Sciatic nerve (tissue), 2 donors: ENCODE measurements at regions not wholly inside any gene's neighbourhood (a gene's known extent, or its start where the extent isn't known, plus 50 kb on each side); places are given as distances from the start of the nearest gene placed in this dataset.
"Not testable (repeated sequence)": the region's sequence is repeated elsewhere in the genome, so short reads cannot be mapped to it uniquely, and the experiment has no call there.

Experiments used
- ATAC-seq: fragments of 200-7000 bp; cut with Tn5 transposase; one replicate; pipeline ENCODE4 v1.9.1; 2020; ENCODE audit warnings: mild to moderate bottlenecking, moderate library complexity
- DNase-seq: peaks from one replicate; pipeline ENCODE4 v3.0.0-alpha.2; 2020; ENCODE audit warnings: low spot score
- intact Hi-C: fragments of 100-400 bp; cut with DNase I; formaldehyde crosslinking; loops from one replicate; pipeline ENCODE4 v1.14.2; 2022
- donor health status: DM: no; HTN: no; CAD: no.
- donor health status: DM: no; HTN: no; CAD: no.

DNA sequence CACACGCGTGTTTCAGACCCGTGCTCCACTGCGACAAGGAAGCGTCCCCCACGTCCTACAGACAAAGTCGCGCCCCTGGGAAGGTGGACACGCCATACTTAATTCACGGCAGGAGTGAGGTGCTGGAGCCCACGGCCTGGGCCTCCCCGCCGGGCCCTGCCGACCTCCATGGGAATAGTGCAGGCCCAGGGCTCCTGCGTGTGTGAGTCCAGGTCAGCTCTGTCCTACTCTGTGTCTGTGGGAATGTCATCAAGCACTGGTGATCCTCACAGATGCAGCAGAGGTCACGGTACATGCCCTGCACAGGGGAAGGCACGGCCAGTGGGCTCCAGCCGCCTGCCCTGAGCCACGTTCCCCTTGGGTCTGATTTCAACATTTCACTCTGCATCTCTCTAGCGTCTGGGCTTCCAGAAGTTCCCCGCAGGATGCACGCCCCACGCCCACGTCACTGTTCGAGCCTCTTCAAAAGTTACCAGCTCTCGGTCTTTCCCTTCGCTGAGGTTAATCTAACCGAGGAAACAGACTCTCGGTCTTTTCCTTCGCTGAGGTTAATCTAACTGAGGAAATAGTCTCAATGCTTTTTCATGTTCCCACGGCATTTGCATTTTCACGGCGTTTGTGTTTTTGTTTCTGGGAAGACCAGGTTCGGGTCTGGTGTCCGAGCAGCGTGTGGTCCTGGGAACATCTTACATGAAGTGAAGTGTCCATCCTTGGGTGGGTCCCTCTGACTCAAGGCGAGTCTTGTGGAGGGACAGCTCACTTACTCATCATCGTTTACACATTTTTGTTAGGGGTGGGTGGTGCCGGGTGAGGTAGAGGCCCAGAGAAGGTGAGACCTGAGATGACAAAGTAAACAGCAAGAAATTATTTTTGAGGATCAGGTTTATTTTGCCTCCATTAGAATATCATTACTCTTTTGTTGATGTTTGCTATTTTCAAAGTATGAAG lies 157.3 kb upstream of the ALKAL2 start:
- DNase-seq: no peak
- intact Hi-C loops: no loop called here
- no peak for ATAC-seq

DNA sequence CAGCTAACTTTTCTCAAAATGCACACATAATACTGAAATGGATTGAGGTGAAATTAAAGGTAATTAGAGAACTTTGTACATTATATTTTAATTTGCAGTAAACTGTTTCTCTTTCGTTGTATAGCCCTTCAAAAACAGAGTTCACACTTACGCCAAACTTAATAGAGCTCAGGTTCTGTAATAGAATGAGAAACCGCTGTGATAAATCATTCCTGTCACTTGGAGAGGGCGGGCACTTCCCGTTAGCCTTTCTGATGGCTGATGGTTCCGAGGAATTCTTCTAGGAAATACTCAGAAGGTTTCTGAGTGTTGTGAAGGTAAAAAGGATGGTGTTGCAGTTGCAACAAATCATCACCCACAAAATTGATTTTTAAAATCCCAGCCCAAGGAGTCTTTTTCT lies 155.8 kb upstream of the ALKAL2 start:
- DNase-seq (no peak), ATAC-seq (no peak)
- intact Hi-C loops: no loop called here

DNA sequence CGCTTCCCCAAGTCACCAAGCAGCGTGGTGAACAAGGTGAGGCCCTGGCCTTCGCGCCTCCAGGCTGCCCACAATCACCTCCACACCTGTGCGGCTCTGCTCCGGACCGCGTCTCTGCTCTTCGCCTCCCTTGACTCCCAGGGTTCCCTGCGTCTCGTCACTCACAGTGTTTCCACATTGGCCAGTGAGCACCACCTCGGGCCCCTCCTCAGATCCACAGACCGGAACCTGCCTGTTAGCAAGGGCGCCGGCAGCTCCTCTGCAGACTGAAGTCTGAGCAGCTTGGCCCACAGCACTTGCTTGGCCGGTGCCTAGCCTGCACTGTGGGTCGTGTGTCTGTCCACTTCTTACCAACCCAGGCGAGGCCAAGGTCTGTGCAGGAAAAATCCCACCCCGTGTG lies 155.3 kb upstream of the ALKAL2 start:
- ATAC-seq: no peak
- intact Hi-C loops: no loop called here
- no peak for DNase-seq

DNA sequence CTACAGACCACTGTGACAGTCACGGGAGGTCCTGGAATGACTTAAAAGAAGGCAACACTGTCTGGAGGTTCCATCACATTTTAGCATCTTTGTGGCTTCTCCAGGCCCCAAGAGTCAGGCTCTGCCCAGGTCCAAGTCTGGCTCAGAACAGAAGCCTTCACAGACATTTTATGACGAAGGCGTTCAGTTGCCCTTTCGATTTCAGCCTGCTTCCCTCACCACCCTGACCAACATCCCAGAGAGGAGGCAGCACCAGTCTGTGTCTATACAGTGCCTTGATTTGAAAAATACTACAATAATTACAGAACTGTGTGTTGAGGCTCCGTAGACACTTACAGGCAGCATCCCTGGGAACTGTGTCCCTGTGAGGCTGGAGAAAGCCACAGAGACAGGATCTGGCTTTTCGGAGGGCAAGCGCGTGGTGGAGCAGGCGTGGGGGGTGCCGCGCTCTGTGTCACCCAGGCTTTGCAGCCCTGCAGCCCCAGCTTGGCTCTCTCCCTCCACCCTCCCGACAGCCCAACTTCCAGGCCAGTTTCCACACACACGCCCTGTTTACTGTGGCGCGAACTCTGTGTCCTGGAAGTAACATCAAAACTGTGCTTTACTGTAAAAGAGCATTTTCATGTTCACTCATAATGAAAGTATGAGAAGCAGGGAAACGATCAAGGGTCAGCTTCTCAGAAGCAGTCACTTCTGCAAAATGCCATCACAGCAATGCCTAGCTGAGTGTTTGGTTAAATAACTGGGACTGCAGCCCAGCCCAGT lies 153.5 kb upstream of the ALKAL2 start:
- no peak for DNase-seq
- intact Hi-C loops: no loop called here
- peak; percentile 65 for ATAC-seq

DNA sequence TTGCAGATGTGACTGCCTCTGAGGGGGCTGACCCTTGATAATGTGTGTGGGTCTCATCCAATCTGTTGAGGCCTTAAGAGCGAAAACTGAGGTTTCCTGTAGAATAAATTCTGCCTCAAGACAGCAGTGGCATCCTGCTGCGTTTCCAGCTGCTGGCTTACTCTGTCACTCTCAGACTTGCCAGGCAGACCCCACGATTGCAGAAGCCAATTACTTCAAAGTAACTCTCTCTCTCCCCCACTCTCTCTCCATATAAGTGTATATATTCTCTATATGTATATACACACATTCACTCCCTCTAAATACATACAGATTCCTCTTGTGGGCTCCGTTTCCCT lies 152.5 kb upstream of the ALKAL2 start:
- ATAC-seq (no peak), DNase-seq (no peak)
- intact Hi-C loops: no loop called here

DNA sequence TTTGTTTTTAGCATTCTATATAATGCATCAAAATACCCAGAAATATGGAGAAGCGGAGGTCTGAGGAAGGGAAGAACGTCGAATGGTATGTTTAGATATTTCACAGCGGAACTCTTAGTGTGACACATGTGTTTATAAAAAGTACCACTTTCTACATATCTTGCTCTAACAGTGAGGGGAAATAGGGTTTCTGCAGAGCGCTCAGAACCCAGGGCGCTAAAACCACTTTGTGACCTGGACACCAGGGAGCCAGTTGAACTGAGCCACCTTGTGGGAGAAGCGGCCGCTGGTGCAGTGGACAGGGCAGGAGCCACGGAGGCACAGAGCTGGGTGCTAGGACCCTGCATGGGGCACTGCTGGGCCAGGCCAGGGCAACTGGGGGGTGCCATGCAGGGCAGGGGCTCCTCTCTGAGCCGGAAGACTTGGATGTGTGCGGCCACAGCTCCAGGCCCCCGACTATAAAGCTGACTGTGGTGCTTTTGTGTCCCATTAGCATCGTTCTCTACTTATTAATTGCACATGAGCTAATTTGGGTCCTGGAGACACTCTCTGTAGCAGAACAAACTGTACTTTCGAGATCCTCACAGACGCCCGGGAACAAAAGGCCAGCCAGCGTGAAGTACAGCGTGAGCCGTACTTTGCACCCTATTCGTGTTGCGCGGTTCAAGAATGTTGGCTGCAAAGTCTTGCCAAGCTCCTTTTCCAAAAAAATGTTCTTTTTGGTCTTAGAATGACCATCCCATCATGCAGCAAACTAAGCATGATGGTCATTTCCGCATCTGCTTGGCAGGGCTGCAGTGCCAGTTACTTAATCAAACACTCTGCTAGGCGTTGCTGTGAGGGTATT lies 151.9 kb upstream of the ALKAL2 start:
- DNase-seq: no peak
- peak; percentile 90 for ATAC-seq
- intact Hi-C loops: no loop called here

DNA sequence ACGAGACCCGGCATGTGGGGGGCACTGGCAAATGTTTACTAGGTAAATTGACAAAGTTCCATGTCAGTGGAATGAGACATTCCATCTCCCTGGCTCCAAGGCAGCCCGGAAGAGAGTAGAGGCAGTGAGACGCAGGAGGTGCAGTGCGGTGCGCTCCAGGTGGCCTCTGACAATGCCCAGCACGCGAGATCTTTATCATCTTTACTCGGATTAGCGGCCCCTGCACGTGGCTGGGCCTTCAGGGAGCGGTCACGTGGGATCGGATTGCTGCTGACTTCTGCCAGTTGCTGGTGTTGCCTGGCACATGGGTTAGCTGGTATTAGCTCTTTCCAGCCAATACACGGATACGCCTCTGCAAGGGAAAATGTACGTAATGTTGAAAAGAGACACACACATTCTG lies 151.2 kb upstream of the ALKAL2 start:
- ATAC-seq (no peak), DNase-seq (no peak)
- intact Hi-C loops: no loop called here

DNA sequence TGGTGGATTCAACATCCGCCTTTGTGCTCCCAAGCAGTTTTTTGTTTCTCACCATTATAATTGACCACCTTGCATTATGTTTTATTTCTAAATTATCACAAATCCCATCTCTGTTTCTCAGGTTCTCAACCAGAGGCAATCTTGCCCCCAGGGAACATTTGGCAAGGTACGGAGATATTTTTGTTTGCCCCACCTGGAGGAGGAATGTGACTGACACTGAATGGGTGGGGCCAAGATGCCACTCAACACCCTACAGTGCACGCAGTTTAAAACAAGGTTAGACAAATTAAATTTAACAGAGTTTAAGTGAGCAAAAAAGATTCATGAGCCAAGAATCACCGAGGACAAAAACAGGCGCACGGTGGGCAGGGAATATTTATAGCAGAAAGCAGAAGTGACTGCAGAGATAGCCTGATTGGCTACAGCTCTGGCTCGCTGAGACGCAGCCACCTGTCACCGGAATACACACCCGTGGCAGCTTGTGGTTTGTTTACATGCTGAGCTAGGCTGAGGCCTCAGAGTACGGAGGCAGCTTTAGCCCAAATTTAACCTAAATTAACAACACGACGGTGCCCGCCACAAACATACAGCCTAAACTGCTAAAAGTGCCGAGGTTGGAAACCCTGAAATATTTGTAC lies 150.0 kb upstream of the ALKAL2 start:
- ATAC-seq (no peak), DNase-seq (no peak)
- intact Hi-C loops: no loop called here

DNA sequence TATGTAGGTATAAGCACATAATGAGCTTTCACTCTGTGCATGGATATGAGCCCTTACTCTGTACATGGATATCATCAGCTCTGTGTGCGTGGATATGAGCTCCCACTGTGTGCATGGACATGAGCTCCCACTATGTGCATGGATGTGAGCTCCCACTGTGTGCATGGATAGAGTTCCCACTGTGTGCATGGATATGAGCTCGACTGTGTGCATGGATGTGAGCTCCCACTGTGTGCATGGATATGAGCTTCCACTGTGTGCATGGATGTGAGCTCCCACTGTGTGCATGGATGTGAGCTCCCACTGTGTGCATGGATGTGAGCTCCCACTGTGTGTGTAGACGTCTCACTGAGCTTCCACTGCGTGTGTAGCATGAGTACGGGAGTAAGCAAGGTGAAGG lies 149.3 kb upstream of the ALKAL2 start:
- ATAC-seq: no peak
- intact Hi-C loops: no loop called here
- no peak for DNase-seq

DNA sequence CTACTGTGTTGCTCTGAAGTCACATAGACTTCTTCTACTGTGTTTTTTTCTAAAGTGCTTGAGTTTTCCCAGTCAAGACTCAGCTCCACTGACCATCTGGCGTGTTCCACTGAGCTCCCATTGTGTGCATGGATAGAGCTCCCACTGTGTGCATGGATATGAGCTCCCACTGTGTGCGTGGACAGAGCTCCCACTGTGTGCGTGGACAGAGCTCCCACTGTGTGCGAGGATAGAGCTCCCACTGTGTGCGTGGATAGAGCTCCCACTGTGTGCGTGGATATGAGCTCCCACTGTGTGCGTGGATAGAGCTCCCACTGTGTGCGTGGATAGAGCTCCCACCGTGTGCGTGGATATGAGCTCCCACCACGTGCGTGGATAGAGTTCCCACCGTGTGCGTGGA lies 148.3 kb upstream of the ALKAL2 start:
- intact Hi-C loops: no loop called here
- ATAC-seq (no peak), DNase-seq (no peak)

DNA sequence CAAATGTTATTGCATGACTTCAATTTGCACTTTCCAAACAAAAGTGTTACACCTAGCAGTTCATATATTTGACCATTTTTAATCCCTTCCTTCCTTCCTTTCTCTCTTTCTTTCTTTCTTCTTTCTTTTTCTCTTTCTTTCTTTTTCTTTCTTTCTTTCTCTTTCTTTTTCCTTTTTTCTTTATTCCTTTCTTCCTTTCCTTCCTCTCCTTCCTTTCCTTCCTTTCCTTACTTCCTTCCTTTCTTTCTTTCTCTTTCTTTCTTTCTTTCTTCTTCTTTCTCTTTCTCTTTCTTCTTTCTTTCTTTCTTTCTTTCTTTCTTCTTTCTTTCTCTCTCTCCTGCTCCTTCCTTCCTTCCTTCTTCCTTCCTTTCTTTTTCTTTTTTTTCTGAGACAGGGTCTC lies 146.7 kb upstream of the ALKAL2 start:
- intact Hi-C loops: no loop called here
- DNase-seq (no peak), ATAC-seq (no peak)

DNA sequence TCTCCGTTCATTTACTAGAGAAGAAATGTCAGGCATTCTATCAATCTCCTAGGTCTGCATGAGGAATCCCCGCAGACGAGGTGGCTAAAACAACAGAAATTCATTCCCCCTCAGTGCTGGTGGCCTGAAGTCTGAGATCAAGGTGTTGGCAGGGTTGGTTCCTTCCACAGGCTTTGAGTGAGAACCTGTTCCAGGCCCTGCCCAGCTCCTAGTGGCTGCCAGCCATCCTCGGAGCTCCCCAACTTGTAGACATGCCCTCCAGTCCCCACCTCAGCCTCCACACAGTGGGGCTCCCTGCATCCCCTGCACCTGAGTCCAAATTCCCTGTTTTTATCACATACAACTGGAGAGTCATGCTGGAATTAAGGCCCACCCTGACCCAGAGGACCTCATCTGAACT lies 145.3 kb upstream of the ALKAL2 start:
- intact Hi-C loops: no loop called here
- DNase-seq: no peak
- no peak for ATAC-seq

DNA sequence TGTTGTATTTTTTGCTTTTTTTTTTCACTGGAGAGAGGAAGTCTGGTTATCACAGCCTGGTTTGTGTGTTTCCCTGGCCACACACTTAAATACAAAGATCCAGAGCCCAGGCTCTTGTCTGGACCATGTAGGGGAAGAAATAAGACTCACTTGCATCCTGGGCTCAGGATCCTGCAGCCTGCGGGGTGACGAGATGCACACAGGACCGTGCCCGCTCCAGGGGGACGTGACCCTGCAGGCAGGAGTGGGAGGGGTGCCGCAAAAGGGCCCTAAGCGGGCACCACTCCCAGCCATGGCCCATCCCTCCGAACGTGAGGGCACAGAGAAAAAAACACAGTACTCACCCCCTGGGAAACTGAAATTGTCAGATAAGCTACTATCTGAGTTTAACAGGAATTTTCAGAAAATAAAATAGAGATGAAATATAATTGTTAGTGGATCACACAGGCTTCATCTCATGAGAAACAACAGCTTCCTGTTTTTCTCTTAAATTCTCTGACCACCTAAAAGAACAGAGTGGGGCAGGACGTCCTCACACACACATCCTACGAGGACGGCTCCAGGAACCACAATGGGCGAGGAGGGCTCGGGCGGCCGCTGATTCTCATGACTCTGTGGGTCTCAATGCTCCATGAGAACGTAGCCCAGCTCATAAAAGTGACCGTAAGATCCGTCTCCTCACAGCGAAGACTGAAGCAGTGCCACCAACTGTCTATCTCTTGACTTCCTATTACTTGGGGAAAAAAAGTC lies 142.6 kb upstream of the ALKAL2 start:
- no peak for DNase-seq
- ATAC-seq: no peak
- intact Hi-C loops: no loop called here

DNA sequence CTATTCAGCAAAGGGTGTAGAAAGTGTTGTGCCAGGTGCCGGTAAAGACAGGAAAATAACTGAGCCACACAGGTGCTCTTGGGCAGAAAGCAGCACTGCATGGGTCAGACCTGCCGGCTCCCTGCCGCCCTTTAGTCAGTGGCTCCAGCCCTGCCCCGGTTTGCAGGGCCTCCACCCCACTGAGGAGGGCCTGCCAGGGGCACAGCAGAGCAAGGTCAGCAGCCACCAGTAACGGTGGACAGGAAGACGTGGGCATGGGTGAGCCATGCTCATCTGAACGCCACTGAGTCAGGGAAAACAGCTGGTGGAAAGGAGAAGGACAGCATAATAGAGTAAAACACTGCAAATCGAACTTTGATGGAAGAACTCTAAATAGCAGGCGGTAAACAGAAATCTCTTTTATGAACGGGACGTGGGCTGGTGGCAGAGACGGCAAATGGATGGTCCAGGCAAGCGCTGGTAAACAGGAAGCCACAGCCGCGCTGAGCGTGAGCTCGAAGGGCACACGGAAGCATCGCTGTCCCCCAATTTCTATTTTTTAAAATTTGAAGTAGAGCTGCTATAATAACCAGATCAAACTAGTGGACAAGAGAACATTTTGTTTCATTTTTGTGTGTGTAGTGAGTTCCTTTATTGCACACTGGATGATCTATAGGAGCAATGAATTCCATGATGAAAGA lies 141.8 kb upstream of the ALKAL2 start:
- ATAC-seq (no peak), DNase-seq (no peak)
- intact Hi-C loops: no loop called here

DNA sequence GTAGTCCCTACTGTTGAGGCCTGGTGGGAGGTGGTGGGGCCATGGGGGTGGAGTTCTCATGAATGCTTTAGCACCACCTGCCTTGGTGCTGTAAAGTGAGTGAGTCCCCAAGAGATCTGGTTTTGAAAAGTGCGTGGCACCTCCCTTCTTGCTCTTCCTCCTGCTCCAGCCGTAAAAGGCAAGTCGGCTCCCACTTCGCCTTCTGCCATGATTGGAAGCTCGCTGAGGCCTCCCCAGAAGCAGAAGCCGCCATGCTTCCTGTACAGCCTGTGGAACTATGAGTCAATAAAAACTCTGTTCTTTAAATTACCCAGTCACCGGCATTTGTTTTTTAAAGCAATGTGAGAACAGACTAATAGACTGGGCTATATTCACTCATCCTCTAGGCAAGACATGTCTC lies 141.3 kb upstream of the ALKAL2 start:
- no peak for ATAC-seq
- DNase-seq: no peak
- intact Hi-C loops: no loop called here

DNA sequence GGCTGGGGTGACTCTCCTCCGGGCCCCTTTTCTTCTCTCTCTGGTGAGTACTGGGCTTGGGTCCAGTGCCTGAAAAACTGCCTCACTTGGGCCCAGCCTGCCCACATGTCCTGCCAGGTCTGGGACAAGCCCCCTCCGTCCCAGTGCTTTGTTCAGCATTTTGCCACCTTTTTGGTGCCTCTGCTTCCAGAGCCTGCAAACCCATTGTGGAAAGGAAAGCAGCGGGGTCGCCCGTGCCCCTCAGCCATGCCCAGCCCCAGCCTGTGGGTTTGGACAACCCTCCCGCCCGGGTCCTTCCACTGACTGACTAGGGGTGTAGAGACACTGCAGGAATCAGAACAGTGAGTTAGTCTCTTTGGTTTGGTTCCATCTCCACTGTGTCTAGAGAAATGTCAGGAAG lies 140.7 kb upstream of the ALKAL2 start:
- no peak for ATAC-seq
- DNase-seq: no peak
- intact Hi-C loops: no loop called here

DNA sequence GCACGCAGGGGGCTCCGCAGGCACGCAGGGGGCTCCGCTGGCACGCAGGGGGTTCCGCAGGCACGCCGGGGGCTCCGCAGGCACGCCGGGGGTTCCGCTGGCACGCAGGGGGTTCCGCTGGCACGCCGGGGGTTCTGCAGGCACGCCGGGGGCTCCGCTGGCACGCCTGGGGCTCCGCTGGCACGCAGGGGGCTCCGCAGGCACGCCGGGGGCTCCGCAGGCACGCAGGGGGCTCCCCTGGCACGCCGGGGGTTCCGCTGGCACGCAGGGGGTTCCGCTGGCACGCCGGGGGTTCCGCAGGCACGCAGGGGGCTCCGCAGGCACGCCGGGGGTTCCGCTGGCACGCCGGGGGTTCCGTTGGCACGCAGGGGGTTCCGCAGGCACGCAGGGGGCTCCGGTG lies 138.8 kb upstream of the ALKAL2 start:
- ATAC-seq, DNase-seq, intact Hi-C loops: not testable (repeated sequence)

DNA sequence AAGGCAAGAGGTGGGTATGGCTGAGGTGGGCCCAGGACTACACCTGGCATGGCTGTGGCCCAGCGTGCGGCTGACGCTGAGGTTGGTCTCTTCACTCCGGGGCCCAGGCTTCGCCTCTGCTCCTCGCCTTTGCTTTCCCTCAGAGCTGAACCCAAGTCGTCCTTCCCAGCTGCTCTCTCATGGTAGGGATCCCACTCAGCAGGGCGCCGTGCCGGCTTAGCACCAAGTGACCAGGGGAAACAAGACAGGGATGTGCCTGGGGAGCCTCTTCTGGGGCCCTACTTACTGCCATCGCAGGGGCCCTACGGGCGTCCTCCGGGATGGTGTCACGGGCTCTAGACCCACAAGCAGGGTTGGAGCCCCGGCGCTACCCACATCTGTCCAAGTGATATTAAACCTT lies 138.1 kb upstream of the ALKAL2 start:
- intact Hi-C loops: no loop called here
- DNase-seq: no peak
- ATAC-seq: no peak
